ENCODE measurements at regions not wholly inside any gene's neighbourhood (a gene's known extent, or its start where the extent isn't known, plus 50 kb on each side); places are given as distances from the start of the nearest gene placed in this dataset.

- no peak overlapping the region for H3K27ac ChIP-seq
- TF ChIP-seq CTCF (conservative IDR thresholded peaks at IDR 0.05): no peak
These were observed 670.8 kb downstream of the SORCS1 start for GRCh38 chr10:106493751-106494150.

- no peak overlapping the region for H3K27ac ChIP-seq
- no peak for TF ChIP-seq CTCF (conservative IDR thresholded peaks at IDR 0.05)
These were observed 671.3 kb downstream of the SORCS1 start for GRCh38 chr10:106493226-106493625.

- TF ChIP-seq CTCF (conservative IDR thresholded peaks at IDR 0.05): no peak
- no peak overlapping the region for H3K27ac ChIP-seq
These were observed 676.8 kb downstream of the SORCS1 start for GRCh38 chr10:106487726-106488125.

- TF ChIP-seq CTCF (conservative IDR thresholded peaks at IDR 0.05): no peak
- no peak overlapping the region for H3K27ac ChIP-seq
These were observed 682.8 kb downstream of the SORCS1 start for GRCh38 chr10:106481598-106482275.

GRCh38 chr10:106479636-106480035 lies 684.9 kb downstream of the SORCS1 start:
- TF ChIP-seq CTCF (conservative IDR thresholded peaks at IDR 0.05): no peak
- H3K27ac ChIP-seq: no peak overlapping the region

GRCh38 chr10:106474876-106475275 lies 689.6 kb downstream of the SORCS1 start:
- TF ChIP-seq CTCF (conservative IDR thresholded peaks at IDR 0.05): no peak
- no peak overlapping the region for H3K27ac ChIP-seq

GRCh38 chr10:106473129-106473685 lies 691.3 kb downstream of the SORCS1 start:
- no peak for TF ChIP-seq CTCF (conservative IDR thresholded peaks at IDR 0.05)
- no peak overlapping the region for H3K27ac ChIP-seq

Measured in VCaP (cell line).